ENCODE measurements at regions not wholly inside any gene's neighbourhood (a gene's known extent, or its start where the extent isn't known, plus 50 kb on each side); places are given as distances from the start of the nearest gene placed in this dataset.

DNA sequence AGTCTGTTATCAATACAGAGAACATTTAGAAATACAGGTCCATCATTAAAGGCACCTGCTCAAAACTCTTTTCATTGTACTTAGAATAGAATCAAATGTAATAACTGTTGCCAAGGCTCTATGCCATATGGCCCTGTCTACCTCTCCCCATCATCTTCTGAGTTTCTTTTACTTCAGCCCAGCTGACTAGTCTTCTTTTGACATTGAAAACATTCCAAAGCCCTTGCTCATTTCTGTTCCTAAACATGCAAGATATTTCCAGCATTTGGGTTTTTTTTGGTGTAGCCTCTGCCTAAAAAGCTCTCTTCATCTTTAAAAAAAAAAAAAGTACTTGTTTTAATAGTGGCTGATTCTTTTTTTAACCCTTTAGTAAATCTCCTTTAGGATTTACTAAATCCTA, 165.5 kb upstream of the SMIM30 start:
- TF ChIP-seq, protein P1, sequence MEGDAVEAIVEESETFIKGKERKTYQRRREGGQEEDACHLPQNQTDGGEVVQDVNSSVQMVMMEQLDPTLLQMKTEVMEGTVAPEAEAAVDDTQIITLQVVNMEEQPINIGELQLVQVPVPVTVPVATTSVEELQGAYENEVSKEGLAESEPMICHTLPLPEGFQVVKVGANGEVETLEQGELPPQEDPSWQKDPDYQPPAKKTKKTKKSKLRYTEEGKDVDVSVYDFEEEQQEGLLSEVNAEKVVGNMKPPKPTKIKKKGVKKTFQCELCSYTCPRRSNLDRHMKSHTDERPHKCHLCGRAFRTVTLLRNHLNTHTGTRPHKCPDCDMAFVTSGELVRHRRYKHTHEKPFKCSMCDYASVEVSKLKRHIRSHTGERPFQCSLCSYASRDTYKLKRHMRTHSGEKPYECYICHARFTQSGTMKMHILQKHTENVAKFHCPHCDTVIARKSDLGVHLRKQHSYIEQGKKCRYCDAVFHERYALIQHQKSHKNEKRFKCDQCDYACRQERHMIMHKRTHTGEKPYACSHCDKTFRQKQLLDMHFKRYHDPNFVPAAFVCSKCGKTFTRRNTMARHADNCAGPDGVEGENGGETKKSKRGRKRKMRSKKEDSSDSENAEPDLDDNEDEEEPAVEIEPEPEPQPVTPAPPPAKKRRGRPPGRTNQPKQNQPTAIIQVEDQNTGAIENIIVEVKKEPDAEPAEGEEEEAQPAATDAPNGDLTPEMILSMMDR (IDR thresholded peaks at IDR 0.05; ENCODE audit: borderline replicate concordance, extremely low read depth, low read length, poor library complexity, severe bottlenecking): no peak
- no peak for TF ChIP-seq EZH2 (IDR thresholded peaks at IDR 0.05; ENCODE audit: borderline replicate concordance, low read depth, low read length, severe bottlenecking)

Measured in DND-41 (cell line).